NCI-H2196 treated with DMSO at 0.1 percent for 48 hours (cell line): ENCODE measurements at regions not wholly inside any gene's neighbourhood (a gene's known extent, or its start where the extent isn't known, plus 50 kb on each side); places are given as distances from the start of the nearest gene placed in this dataset.
A peak's percentile ranks its signal among the peaks of the same experiment; 100 is the strongest.

ENCODE experiments used
- DNase-seq: peaks from one replicate; lab custom pipeline; 2025; ENCODE audit not compliant: unreplicated experiment; lab: John Stamatoyannopoulos, UW

- no peak for DNase-seq
These were observed 97.1 kb upstream of the PRR20G start for GRCh38 chr3:127384717-127385539.

- DNase-seq = no peak
These were observed 95.9 kb upstream of the PRR20G start for GRCh38 chr3:127383656-127384179.

GRCh38 chr3:127377801-127378655 lies 90.2 kb upstream of the PRR20G start:
- DNase-seq = no peak

- no peak for DNase-seq
These were observed 87.5 kb upstream of the PRR20G start for GRCh38 chr3:127375151-127375930.

GRCh38 chr3:127374086-127375010 lies 86.5 kb upstream of the PRR20G start:
- DNase-seq = no peak

GRCh38 chr3:127373441-127374085 lies 85.7 kb upstream of the PRR20G start:
- DNase-seq = no peak

GRCh38 chr3:127371846-127372245 lies 84.0 kb upstream of the PRR20G start:
- DNase-seq = no peak

GRCh38 chr3:127371334-127371733 lies 83.5 kb upstream of the PRR20G start:
- no peak for DNase-seq

GRCh38 chr3:127370906-127371305 lies 83.1 kb upstream of the PRR20G start:
- DNase-seq = no peak

- no peak for DNase-seq
These were observed 81.6 kb upstream of the PRR20G start for GRCh38 chr3:127369356-127369935.

GRCh38 chr3:127368186-127369032 lies 80.6 kb upstream of the PRR20G start:
- no peak for DNase-seq

GRCh38 chr3:127367593-127367992 lies 79.7 kb upstream of the PRR20G start:
- DNase-seq = no peak

- DNase-seq = no peak
These were observed 78.5 kb upstream of the PRR20G start for GRCh38 chr3:127366383-127366782.

- DNase-seq = peak; percentile 53
These were observed 77.4 kb upstream of the PRR20G start for GRCh38 chr3:127365163-127365798.

GRCh38 chr3:127363891-127364290 lies 76.0 kb upstream of the PRR20G start:
- DNase-seq = no peak

- no peak for DNase-seq
These were observed 75.3 kb upstream of the PRR20G start for GRCh38 chr3:127363171-127363570.

GRCh38 chr3:127360647-127361046 lies 72.8 kb upstream of the PRR20G start:
- no peak for DNase-seq

- no peak for DNase-seq
These were observed 70.8 kb upstream of the PRR20G start for GRCh38 chr3:127358641-127359040.
